ENCODE measurements at regions not wholly inside any gene's neighbourhood (a gene's known extent, or its start where the extent isn't known, plus 50 kb on each side); places are given as distances from the start of the nearest gene placed in this dataset.
A peak's percentile ranks its signal among the peaks of the same experiment; 100 is the strongest.
"Not testable (repeated sequence)": the region's sequence is repeated elsewhere in the genome, so short reads cannot be mapped to it uniquely, and the experiment has no call there.

DNA sequence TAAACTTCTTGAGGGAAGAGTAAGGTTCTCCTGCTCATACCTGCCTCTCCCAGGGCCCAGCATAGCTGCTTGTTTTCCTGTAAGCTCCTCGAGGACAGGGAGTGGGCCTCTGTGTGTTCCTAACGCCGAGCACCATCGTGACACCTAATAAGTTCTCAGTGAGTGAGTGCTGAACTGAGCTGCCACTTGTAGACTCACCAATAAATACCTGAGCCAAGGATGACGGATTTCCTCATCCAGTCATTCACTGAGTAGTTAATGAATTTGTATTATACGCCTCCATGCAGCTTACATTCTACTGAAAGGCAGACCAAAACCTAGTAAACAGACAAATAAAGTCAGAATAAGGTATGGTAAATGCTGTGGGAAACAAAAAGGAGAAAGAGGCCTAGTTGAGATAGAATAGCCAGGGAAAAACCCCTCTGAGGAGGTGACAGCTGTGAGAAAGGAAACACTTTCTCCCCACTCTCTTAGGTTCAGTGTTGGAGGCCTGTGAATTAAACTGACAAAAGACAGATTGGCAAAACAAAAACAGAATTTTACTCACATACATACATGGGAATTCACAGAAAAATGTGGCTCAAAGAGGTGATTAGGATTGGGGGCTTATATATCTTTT lies 138.6 kb downstream of the B3GNT2 start:
- no peak for DNase-seq (ENCODE audit: low read depth)

DNA sequence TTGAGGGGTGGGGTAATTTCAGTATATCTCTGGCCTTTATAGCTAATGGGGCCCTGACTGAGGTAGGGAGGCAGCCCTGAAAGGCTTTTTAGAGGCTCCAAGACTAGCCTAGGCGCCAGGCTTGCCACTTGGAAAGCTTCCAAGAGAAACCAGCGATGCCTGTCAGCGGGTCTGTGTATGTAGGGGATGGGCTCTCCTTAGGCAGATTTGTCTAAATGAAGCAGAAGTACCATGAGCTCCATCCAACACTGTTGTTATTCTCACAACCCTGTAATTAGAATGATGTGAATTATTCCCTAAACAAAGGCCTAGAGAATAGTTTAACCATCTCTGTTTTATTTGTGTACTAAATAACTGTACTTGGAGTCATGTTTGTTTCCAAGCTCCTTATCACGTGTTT lies 138.1 kb downstream of the B3GNT2 start:
- DNase-seq (ENCODE audit: low read depth) = no peak

DNA sequence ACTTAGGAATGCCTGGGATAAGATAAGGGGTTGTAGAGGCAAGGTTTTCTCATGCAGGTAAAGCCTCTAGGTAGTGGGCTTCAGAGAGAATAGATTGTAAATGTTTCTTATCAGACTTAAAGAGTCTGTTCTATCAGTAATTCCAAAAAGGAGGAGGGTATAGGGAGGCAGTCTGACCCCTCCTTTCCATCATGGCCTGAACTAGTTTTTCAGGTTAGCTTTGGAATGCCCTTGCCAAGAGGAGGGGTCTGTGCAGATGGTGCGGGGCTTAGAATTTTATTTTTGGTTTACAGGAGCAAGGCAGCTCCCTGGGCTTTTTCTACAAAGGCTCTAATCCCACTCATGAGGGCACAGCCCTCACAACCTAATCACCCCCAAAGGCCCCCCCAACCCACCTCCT lies 135.0 kb downstream of the B3GNT2 start:
- no peak for DNase-seq (ENCODE audit: low read depth)

DNA sequence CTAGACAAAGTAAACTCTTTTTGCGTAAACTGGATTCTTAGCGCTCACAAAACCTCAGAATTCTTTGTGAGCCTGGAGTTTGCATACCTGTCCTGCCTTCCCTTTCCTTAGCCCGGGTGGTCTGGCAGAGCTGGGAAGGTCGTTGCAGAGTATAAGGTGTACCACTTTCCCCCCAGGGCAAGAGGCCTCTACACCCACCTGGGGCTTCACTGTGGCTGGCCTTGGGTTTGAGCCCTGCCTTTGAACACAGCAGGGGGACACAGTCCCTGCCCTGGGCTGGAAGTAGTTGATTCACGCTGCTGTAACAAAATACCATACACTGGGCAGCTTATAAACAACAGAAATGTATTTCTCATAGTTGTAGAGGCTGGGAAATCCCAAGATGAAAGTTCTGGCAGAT lies 133.9 kb downstream of the B3GNT2 start:
- no peak for DNase-seq (ENCODE audit: low read depth)

- DNase-seq (ENCODE audit: low read depth) = no peak
Observed at GRCh38 chr2:62326735-62327134, 130.8 kb downstream of the B3GNT2 start.

GRCh38 chr2:62325398-62325797 lies 129.5 kb downstream of the B3GNT2 start:
- DNase-seq (ENCODE audit: low read depth) = no peak

DNA sequence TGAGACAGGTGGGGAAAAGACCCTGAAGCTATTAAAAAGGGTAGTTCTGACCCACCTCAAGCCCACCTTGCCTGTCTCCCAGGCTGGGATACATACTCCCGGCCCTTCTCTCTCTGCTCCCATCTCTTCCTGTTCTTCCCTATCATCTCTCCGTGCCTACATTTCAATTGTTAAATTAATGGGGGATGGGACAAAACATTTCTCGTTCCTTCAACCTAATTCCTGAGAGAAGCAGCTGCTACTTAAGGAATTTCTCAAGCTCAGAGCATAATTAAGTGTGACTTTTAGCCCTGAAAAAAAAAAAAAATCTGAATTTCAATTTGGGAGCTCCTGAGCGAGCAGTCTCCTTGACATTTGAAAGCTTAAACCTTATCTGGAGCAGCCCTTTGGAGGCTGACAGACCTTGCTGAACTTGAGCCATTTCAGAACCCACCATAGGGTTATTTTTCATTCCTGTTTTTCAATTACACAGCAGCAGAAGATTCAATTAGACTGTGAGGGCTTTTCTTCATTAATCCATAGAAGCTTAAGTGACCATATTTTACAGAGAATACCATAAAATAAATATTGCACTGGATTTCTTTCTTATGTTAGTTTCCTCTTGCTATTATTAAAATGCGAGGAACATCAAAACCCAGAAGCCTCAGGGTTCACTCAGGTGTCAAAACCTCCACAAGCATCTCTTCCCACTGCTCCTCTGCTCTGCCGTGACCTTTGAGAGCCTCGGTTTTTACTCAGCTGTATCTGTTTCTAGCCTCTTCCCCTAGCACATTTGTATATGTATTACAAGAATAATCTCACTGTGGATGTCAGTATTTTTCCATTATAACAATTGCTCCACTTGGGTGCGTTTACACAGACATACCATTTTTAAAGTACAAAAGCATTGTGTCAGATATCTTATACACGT lies 125.7 kb downstream of the B3GNT2 start:
- no peak for DNase-seq (ENCODE audit: low read depth)

DNA sequence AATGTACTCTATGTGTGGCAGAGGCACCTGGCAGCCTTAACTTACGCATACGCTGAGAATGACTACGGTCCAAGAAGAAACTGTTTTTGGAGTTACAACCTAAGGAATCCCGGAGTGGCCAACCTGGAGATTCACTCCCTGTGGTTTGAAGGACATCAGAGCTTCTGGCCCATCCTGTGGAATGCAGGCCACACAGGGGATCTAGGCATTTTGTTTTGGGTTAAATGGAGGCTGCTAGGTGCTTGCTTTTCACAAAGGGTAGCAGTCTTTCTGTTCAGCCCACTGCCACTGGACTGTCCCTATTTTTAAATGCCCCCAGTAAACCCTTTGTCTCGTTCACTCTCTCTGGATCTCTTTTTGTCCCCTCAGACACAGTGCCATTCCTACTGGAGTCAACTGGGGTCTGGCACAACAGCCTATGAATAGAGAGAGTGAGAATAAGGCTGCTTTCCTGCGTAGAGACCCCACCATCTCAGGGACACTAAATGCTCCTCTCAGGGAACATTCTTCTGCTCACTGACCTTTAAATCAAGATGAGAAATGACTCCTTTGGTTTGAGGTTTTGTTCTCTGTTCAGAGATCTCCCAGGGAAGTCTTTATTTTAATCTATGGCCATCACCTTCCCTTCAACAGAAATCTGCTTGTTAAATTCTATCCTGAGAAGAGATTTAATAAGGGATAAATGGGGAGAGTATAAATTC lies 124.9 kb downstream of the B3GNT2 start:
- no peak for DNase-seq (ENCODE audit: low read depth)

DNA sequence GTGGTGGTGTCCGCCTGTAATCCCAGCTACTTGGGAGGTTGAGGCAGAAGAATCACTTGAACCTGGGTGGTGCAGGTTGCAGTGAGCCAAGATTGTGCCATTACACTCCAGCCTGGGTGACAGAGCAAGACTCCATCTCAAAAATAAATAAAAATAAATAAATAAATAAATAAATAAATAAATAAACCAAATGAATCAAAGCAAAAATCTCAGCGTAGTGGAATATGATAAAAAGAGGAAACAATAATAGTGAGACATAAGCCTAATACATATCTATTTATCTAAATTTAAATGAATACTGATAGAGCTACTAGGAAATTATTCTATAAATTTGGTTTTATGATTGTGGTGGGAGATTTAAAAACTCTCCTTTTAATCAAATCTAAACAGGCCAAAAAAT lies 124.2 kb downstream of the B3GNT2 start:
- DNase-seq (ENCODE audit: low read depth) = not testable (repeated sequence)

- no peak for DNase-seq (ENCODE audit: low read depth)
Observed at GRCh38 chr2:62319070-62319469, 123.2 kb downstream of the B3GNT2 start.

- no peak for DNase-seq (ENCODE audit: low read depth)
Observed at GRCh38 chr2:62315476-62315875, 119.6 kb downstream of the B3GNT2 start.

DNA sequence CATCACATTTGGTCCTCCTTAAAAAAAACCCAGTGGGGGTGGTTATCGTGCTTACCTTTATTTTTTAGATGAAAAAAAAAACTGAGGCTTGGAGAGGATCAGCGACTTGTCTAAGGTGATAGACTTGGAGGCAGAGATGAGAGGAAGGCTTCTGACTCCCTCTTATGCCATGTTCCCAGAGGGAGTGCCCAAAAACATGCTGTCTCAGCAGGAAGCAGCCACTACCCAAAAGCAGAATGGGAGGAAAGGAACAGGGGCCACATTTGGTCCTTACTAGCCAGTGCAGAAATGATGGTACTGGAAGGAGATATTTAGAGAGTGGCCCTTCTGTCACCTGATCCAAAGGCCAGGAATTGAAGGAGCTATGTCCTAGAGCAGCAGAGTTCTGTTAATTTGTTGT lies 118.4 kb downstream of the B3GNT2 start:
- no peak for DNase-seq (ENCODE audit: low read depth)

GRCh38 chr2:62313449-62314227 lies 117.7 kb downstream of the B3GNT2 start:
- DNase-seq (ENCODE audit: low read depth) = no peak

- DNase-seq (ENCODE audit: low read depth) = no peak
Observed at GRCh38 chr2:62309465-62310091, 113.7 kb downstream of the B3GNT2 start.

- DNase-seq (ENCODE audit: low read depth) = no peak
Observed at GRCh38 chr2:62309081-62309464, 113.2 kb downstream of the B3GNT2 start.

GRCh38 chr2:62307469-62308389 lies 111.8 kb downstream of the B3GNT2 start:
- no peak for DNase-seq (ENCODE audit: low read depth)

DNA sequence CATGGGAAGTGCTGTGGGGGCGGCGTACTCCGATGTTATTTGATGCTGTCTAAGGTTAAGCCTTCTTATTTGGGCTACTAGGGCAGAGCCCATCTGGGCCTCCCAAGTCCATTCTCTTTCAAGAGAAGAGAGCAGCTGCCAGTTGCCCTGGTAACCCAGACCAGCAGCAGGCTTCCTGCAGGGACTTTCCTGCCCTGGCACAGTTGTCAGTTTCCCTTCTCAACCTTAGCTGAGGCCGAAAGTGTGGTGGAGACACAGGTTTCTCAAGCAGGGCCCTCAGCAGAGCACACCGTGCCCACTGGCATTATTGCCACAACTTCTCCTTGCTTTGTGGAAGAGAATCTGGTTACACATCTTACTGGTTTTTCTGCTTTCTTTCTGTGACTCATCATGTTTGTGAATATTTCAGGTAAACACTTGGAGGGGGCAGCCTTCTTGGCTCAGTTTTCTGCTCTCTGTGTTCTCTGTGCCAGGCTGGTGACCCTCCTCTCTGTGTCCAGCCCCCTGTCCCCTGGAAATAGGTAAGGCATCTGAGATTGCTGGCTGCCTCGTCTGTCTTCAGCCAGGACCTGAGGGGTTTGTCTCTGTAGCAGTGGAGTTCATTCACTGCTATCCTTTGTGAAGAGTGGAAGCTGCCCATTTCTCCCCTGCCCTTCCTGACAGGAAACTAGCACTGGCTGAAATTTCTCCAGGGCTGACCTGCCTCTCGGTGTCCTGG lies 111.0 kb downstream of the B3GNT2 start:
- DNase-seq (ENCODE audit: low read depth) = peak; percentile 34

- DNase-seq (ENCODE audit: low read depth) = no peak
Observed at GRCh38 chr2:62305421-62306176, 109.7 kb downstream of the B3GNT2 start.
